Fibroblast of lung (primary cell): ENCODE measurements at regions not wholly inside any gene's neighbourhood (a gene's known extent, or its start where the extent isn't known, plus 50 kb on each side); places are given as distances from the start of the nearest gene placed in this dataset.

Source experiments
- EZH2 ChIP-seq: IDR thresholded peaks from 2 replicates; pipeline ENCODE4 v1.5.1; 2012; ENCODE audit warnings: low read length, control low read depth, mild to moderate bottlenecking; ENCODE audit errors: missing control alignments
- TF ChIP-seq, protein P1 (sequence below), 2 donors: IDR thresholded peaks in 1 of 2; conservative IDR thresholded peaks in 1 of 2; 1 replicate in 1 of 2; 2 replicates in 1 of 2; pipeline ENCODE4 v1.5.1; 2011 to 2012; ENCODE audit warnings: low read length in 2 of 2, control low read depth in 1 of 2, inconsistent platforms in 1 of 2, low read depth in 1 of 2, mild to moderate bottlenecking in 1 of 2

- TF ChIP-seq, protein P1, sequence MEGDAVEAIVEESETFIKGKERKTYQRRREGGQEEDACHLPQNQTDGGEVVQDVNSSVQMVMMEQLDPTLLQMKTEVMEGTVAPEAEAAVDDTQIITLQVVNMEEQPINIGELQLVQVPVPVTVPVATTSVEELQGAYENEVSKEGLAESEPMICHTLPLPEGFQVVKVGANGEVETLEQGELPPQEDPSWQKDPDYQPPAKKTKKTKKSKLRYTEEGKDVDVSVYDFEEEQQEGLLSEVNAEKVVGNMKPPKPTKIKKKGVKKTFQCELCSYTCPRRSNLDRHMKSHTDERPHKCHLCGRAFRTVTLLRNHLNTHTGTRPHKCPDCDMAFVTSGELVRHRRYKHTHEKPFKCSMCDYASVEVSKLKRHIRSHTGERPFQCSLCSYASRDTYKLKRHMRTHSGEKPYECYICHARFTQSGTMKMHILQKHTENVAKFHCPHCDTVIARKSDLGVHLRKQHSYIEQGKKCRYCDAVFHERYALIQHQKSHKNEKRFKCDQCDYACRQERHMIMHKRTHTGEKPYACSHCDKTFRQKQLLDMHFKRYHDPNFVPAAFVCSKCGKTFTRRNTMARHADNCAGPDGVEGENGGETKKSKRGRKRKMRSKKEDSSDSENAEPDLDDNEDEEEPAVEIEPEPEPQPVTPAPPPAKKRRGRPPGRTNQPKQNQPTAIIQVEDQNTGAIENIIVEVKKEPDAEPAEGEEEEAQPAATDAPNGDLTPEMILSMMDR (conservative IDR thresholded peaks at IDR 0.05 in 1 of 2, IDR thresholded peaks at IDR 0.05 in 1 of 2; ENCODE audit: low read depth in 1 of 2, low read length in 2 of 2), result no peak
- TF ChIP-seq EZH2, result no peak
Observed at GRCh38 chr10:111493024-111493625, 416.3 kb downstream of the ADRA2A start.
